Activated gamma-delta T cell treated with Interleukin-2 at 50 U/mL for 16 hours (primary cell): ENCODE measurements at regions not wholly inside any gene's neighbourhood (a gene's known extent, or its start where the extent isn't known, plus 50 kb on each side); places are given as distances from the start of the nearest gene placed in this dataset.
"Not testable (repeated sequence)": the region's sequence is repeated elsewhere in the genome, so short reads cannot be mapped to it uniquely, and the experiment has no call there.

Experiments used
- DNase-seq: peaks from one replicate; pipeline ENCODE4 v3.0.0-alpha.2; 2020

GRCh38 chr3:10628891-10629670 lies 123.7 kb upstream of the ATP2B2 start:
- DNase-seq: no peak

GRCh38 chr3:10629671-10630040 lies 124.3 kb upstream of the ATP2B2 start:
- no peak for DNase-seq

GRCh38 chr3:10631224-10631623 lies 125.8 kb upstream of the ATP2B2 start:
- DNase-seq: no peak

GRCh38 chr3:10632125-10632524 lies 126.7 kb upstream of the ATP2B2 start:
- DNase-seq: no peak

- DNase-seq: no peak
These were observed 127.4 kb upstream of the ATP2B2 start for GRCh38 chr3:10632741-10633140.

GRCh38 chr3:10635446-10636076 lies 130.2 kb upstream of the ATP2B2 start:
- no peak for DNase-seq

GRCh38 chr3:10637342-10637741 lies 132.0 kb upstream of the ATP2B2 start:
- no peak for DNase-seq

- no peak for DNase-seq
These were observed 133.1 kb upstream of the ATP2B2 start for GRCh38 chr3:10638466-10638865.

GRCh38 chr3:10641760-10642159 lies 136.4 kb upstream of the ATP2B2 start:
- DNase-seq: no peak

- DNase-seq: no peak
These were observed 138.8 kb upstream of the ATP2B2 start for GRCh38 chr3:10644189-10644588.

- DNase-seq: no peak
These were observed 140.4 kb upstream of the ATP2B2 start for GRCh38 chr3:10645800-10646199.

- no peak for DNase-seq
These were observed 141.3 kb upstream of the ATP2B2 start for GRCh38 chr3:10646531-10647335.

- no peak for DNase-seq
These were observed 142.0 kb upstream of the ATP2B2 start for GRCh38 chr3:10647376-10647775.

- DNase-seq: no peak
These were observed 142.8 kb upstream of the ATP2B2 start for GRCh38 chr3:10648181-10648580.

- DNase-seq: not testable (repeated sequence)
These were observed 144.1 kb upstream of the ATP2B2 start for GRCh38 chr3:10649463-10649862.

GRCh38 chr3:10651506-10651905 lies 146.1 kb upstream of the ATP2B2 start:
- no peak for DNase-seq

- no peak for DNase-seq
These were observed 147.9 kb upstream of the ATP2B2 start for GRCh38 chr3:10653241-10653640.

- no peak for DNase-seq
These were observed 148.7 kb upstream of the ATP2B2 start for GRCh38 chr3:10653866-10654611.

GRCh38 chr3:10655105-10655504 lies 149.7 kb upstream of the ATP2B2 start:
- DNase-seq: no peak

- DNase-seq: not testable (repeated sequence)
These were observed 152.0 kb upstream of the ATP2B2 start for GRCh38 chr3:10657339-10657738.

GRCh38 chr3:10665592-10665991 lies 150.4 kb upstream of the SLC6A11 start:
- DNase-seq: no peak

GRCh38 chr3:10666621-10667020 lies 149.4 kb upstream of the SLC6A11 start:
- no peak for DNase-seq

GRCh38 chr3:10667269-10667668 lies 148.8 kb upstream of the SLC6A11 start:
- DNase-seq: no peak
